ENCODE measurements at regions not wholly inside any gene's neighbourhood (a gene's known extent, or its start where the extent isn't known, plus 50 kb on each side); places are given as distances from the start of the nearest gene placed in this dataset.

DNA sequence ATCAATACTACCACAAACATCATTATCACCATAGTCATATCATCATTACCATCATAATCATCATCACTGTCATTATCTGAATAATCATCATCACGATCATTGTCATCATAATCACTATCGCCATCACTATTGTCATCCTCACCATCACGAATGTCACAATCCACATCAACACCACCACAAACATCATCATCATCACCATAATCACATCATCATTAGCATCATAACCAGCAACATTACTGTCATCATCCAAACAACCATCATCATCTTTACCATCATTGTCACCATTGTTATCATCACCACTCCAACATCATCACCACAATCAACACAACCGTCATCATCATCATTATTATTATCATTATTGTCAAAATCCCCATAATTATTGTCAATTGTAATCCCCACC lies 61.2 kb downstream of the MBD3L1 start:
- H3K36me3 ChIP-seq (ENCODE audit: insufficient read depth, low read length), result no peaks in the 10 kb centered on the region
- no peak overlapping the region for H3K9ac ChIP-seq (ENCODE audit: low read depth, low read length)
- H3K4me1 ChIP-seq (ENCODE audit: insufficient read depth, low read length), result no peaks in the 10 kb centered on the region
- H3K9me3 ChIP-seq (ENCODE audit: control insufficient read depth, insufficient read depth, low read length), result no peaks in the 10 kb centered on the region

DNA sequence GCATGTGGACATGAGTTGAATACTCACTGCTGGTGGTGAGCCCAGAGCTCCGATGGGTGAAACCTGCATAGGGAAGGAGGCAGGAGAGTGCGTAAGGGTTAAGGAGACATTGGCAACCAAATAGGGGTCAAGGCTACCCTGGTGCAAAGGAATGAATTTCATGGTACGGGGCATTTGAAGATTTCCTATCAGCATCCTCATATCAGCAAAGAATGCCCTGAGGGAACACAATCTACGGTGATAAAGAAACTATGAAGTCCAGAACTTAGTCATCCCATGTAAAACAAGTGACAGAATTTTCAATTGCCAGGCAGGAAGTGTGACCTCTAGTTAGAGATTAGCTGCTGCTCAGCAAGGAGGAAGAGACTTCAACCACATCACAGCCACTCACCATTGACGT lies 64.9 kb downstream of the MBD3L1 start:
- H3K9ac ChIP-seq (ENCODE audit: low read depth, low read length), result no peak overlapping the region
- H3K9me3 ChIP-seq (ENCODE audit: control insufficient read depth, insufficient read depth, low read length), result no peaks in the 10 kb centered on the region
- no peaks in the 10 kb centered on the region for H3K36me3 ChIP-seq (ENCODE audit: insufficient read depth, low read length)
- H3K4me1 ChIP-seq (ENCODE audit: insufficient read depth, low read length), result no peaks in the 10 kb centered on the region

DNA sequence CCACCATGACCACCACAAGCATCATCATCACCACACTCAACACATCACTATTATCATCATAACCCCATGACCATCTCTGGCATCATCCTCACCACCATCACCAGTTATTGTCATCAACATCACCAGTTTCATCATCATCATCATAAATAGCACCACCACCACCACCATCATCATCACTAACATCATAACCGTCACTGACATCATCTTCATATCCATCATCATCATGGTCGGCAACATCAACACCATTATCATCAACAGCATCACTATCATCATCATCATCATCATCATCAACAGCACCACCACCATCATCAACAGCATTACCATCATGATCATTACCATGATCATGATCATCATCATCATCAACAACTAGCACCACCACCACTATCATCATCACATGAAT lies 67.2 kb downstream of the MBD3L1 start:
- no peak overlapping the region for H3K9ac ChIP-seq (ENCODE audit: low read depth, low read length)
- H3K9me3 ChIP-seq (ENCODE audit: control insufficient read depth, insufficient read depth, low read length), result no peaks in the 10 kb centered on the region
- H3K36me3 ChIP-seq (ENCODE audit: insufficient read depth, low read length), result no peaks in the 10 kb centered on the region
- H3K4me1 ChIP-seq (ENCODE audit: insufficient read depth, low read length), result no peaks in the 10 kb centered on the region

DNA sequence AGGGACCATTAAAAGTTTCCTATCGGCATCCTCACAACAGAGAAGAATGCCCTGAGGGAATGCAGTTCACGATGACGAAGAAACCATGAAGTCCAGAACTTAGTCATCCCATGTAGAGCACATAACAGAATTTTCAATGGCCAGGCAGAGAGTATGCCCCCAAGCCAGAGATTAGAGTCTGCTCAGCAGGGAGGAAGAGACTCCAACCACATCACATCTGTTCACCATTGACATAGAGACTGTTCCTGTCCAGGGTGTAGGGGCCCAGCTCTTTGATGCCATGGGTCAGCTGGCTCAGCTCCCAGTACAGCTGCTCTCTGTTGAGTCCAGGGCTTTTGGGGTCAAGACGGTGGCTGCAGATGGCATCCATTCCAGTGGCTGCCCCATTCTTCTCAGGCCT lies 68.2 kb downstream of the MBD3L1 start:
- H3K36me3 ChIP-seq (ENCODE audit: insufficient read depth, low read length), result no peaks in the 10 kb centered on the region
- H3K9me3 ChIP-seq (ENCODE audit: control insufficient read depth, insufficient read depth, low read length), result no peaks in the 10 kb centered on the region
- H3K4me1 ChIP-seq (ENCODE audit: insufficient read depth, low read length), result no peaks in the 10 kb centered on the region
- no peak overlapping the region for H3K9ac ChIP-seq (ENCODE audit: low read depth, low read length)

DNA sequence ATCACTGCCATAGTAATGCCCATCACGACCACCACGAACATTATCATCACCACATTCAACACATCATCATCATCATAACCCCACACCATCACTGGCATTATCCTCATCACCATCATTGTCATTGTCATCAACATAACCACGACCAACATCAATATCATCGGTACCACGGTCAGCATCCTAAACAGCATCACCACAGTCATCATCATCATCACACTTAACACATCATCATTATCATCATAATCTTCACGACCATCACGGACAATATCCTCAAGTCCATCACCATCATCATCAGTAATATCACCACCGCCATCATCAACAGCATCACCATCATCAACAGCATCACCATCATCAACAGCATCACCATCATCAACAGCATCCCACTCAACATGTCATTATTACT lies 70.3 kb downstream of the MBD3L1 start:
- no peaks in the 10 kb centered on the region for H3K4me1 ChIP-seq (ENCODE audit: insufficient read depth, low read length)
- H3K9ac ChIP-seq (ENCODE audit: low read depth, low read length), result no peak overlapping the region
- no peaks in the 10 kb centered on the region for H3K36me3 ChIP-seq (ENCODE audit: insufficient read depth, low read length)
- no peaks in the 10 kb centered on the region for H3K9me3 ChIP-seq (ENCODE audit: control insufficient read depth, insufficient read depth, low read length)

DNA sequence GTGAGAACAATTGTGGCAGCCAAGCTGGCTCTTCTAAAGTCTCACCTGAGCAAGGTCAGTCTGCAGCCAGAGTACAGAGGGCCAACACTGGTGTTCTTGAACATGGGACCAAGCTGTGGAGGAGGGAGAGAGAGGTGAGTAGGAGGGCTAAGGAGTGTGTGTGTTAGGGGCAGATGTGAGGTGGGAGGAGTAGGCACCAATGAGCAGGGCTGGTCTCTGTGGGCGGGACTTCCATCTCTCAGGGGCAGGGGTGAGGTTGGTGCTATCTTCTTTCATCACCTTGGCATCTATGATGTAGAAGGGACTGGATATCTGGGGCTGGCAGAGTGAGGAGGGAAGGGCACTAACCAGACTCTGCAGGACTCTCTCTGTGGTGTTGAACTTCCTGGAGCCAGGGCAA lies 72.4 kb downstream of the MBD3L1 start:
- H3K4me1 ChIP-seq (ENCODE audit: insufficient read depth, low read length), result no peaks in the 10 kb centered on the region
- H3K9me3 ChIP-seq (ENCODE audit: control insufficient read depth, insufficient read depth, low read length), result no peaks in the 10 kb centered on the region

DNA sequence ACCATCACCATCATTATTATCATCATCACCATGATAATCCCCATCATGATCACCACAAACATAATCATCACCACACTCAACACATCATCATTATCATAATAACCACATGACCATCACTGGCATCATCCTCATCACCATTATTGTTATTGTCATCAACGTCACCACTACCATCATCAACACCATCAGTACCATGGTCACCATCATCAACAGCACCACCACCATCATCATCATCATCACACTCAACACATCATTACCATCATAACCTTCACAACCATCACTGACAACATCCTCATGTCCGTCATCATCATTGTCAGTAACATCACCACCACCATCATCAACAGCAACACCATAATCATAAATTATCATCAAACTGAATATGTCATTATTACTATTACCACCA lies 73.2 kb downstream of the MBD3L1 start:
- Histone ChIP-seq H3K9me3 (ENCODE audit: control insufficient read depth, insufficient read depth, low read length) (no peaks in the 10 kb centered on the region), H3K4me1 (ENCODE audit: insufficient read depth, low read length) (no peaks in the 10 kb centered on the region), H3K36me3 (ENCODE audit: insufficient read depth, low read length) (no peaks in the 10 kb centered on the region), H3K9ac (ENCODE audit: low read depth, low read length) (no peak overlapping the region)

More for the DNA sequence above, 72.4 kb downstream of the MBD3L1 start:
- Histone ChIP-seq H3K9ac (ENCODE audit: low read depth, low read length) (no peak overlapping the region), H3K36me3 (ENCODE audit: insufficient read depth, low read length) (no peaks in the 10 kb centered on the region)

DNA sequence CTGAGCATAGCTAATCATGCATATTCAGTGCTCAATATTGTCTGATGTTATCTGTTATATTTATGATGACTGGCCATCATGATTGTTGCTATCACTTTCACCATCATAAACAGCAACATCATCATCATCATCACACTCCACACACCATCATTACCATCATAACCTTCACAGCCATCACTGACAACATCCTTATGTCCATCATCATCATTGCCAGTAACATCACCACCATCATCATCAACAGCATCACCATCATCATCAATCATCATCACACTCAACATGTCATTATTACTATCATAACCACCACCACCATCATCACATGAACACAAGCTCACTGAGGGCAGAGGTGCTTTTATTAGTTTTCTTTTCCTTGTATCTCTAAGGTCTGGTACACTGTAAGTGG lies 75.9 kb downstream of the MBD3L1 start:
- Histone ChIP-seq H3K9ac (ENCODE audit: low read depth, low read length) (no peak overlapping the region), H3K4me1 (ENCODE audit: insufficient read depth, low read length) (no peaks in the 10 kb centered on the region), H3K9me3 (ENCODE audit: control insufficient read depth, insufficient read depth, low read length) (no peaks in the 10 kb centered on the region)

DNA sequence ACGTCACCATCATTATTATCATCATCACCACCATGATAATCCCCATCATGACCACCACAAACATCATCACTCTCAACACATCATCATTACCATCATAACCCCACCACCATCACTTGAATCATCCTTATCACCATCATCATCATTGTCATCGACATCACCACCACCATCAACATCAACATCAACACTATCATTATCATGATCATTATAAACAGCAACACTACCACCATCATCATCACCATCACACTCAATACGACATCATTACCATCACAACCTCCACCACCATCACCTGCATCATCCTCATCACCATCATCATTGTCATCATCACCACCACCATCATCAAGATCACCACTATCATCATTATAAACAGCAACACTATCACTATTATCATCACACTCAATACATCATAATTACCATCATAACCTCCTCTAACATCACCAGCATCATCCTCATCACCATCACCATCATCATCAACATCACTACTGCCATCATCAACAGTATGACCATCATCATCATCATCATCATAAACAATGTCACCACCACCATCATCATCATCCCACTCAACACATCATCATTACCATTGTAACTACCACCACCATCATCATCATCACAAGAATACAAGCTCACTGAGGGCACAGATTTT lies 78.7 kb downstream of the MBD3L1 start:
- Histone ChIP-seq H3K4me1 (ENCODE audit: insufficient read depth, low read length) (no peaks in the 10 kb centered on the region), H3K36me3 (ENCODE audit: insufficient read depth, low read length) (no peaks in the 10 kb centered on the region), H3K9ac (ENCODE audit: low read depth, low read length) (no peak overlapping the region), H3K9me3 (ENCODE audit: control insufficient read depth, insufficient read depth, low read length) (no peaks in the 10 kb centered on the region)

More for the DNA sequence above, 75.9 kb downstream of the MBD3L1 start:
- no peaks in the 10 kb centered on the region for H3K36me3 ChIP-seq (ENCODE audit: insufficient read depth, low read length)

DNA sequence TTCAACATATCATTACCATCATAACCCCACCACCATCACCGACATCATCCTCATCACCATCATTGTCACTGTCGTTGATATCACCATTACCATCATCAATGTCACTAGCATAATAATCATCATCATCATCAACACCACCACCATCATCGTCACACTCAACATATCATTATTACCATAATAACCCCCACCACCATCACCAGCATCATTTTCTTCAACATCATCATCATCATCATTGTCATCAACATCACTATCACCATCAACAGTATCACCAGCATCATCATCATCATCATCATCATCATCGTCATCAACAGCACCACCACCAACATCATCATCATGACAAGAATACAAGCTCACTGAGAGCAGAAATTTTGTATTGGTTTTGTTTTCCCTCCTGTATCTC lies 83.8 kb downstream of the MBD3L1 start:
- no peak overlapping the region for H3K9ac ChIP-seq (ENCODE audit: low read depth, low read length)
- no peaks in the 10 kb centered on the region for H3K9me3 ChIP-seq (ENCODE audit: control insufficient read depth, insufficient read depth, low read length)
- no peaks in the 10 kb centered on the region for H3K4me1 ChIP-seq (ENCODE audit: insufficient read depth, low read length)
- no peaks in the 10 kb centered on the region for H3K36me3 ChIP-seq (ENCODE audit: insufficient read depth, low read length)

DNA sequence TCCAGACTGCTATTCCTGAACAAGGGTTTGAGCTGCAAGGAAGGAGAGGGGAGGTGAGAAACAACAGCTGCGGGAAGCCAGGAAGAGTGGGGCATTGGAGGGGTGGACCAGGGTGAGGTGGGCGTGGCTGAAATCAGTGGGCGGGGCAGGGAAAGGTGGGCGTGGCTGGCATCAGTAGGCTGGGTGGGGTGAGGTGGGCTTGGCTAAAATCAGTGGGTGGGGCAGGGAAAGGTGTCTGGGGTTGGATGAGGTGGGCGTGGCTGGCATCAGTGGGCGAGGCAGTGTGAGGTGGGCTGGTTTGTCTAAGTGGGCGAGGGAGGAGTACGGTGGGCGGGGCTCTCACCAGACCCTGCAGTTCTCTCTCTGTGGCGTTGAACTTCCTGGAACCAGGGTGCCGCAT lies 87.6 kb downstream of the MUC16 start:
- Histone ChIP-seq H3K4me1 (ENCODE audit: insufficient read depth, low read length) (peaks cover 7% of the 10 kb centered on the region; the same call in 1 of the 2 replicates), H3K9ac (ENCODE audit: low read depth, low read length) (peak overlapping the region; percentile 37; the same call in 1 of the 2 replicates), H3K36me3 (ENCODE audit: insufficient read depth, low read length) (no peaks in the 10 kb centered on the region), H3K9me3 (ENCODE audit: control insufficient read depth, insufficient read depth, low read length) (no peaks in the 10 kb centered on the region)

DNA sequence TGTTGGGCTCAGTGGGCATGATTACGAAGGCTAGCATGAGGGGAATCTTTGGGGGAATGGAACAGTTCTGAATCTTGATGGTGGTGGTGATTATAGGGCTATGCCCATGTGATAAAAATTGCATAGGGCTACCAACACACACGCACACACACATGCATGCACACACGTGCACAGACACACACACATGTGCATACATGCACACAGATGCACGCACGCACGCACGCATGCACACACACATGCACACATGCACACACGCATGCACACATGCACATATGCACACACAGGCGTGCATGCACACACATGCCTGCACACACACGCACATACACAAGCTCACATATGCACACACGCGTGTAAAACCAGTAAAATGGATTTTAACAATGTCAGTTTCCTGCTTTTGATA lies 85.9 kb downstream of the MUC16 start:
- H3K9ac ChIP-seq (ENCODE audit: low read depth, low read length), result no peak overlapping the region
- H3K9me3 ChIP-seq (ENCODE audit: control insufficient read depth, insufficient read depth, low read length), result no peaks in the 10 kb centered on the region

DNA sequence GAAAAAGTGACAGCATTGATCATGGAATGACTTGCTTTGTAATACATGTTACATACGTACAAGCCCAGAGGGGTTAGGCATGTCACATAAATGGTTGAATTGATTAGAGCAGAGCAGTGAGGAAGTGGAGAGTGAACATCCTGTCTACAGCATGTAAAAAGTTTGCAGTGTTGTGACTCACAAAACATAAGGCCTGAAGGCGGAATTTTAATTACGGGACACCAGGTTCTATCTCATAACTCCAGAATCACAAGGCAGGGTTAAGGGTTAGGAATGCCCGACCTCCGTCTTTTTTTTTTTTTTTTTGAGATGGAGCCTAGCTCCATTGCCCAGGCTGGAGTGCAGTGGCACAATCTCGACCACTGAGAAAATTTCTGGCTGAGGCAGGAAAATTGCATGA lies 83.9 kb downstream of the MUC16 start:
- H3K4me1 ChIP-seq (ENCODE audit: insufficient read depth, low read length), result peaks cover 7% of the 10 kb centered on the region; the same call in 1 of the 2 replicates
- no peaks in the 10 kb centered on the region for H3K9me3 ChIP-seq (ENCODE audit: control insufficient read depth, insufficient read depth, low read length)
- H3K9ac ChIP-seq (ENCODE audit: low read depth, low read length), result no peak overlapping the region
- H3K36me3 ChIP-seq (ENCODE audit: insufficient read depth, low read length), result no peaks in the 10 kb centered on the region

More for the DNA sequence above, 85.9 kb downstream of the MUC16 start:
- Histone ChIP-seq H3K36me3 (ENCODE audit: insufficient read depth, low read length) (no peaks in the 10 kb centered on the region), H3K4me1 (ENCODE audit: insufficient read depth, low read length) (peaks cover 7% of the 10 kb centered on the region; the same call in 1 of the 2 replicates)

DNA sequence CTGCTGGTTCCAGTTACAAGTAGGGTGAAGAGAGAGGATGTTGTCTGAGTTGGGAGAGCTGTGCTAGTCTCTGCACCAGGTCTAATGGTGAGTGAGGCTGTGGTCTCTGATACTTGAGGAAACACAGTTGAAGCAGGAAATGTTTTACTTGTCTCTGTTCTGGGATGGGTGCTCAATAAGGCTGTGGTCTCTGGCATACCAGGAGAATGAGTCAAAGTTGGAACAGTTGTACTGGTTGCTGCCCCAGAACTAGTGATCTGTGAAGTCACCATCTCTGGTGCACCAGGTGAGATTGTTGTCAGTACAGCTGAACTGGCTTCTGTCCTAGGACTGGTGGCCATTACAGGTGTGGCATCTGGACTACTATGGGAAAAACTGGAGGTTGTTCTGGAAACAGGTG lies 74.7 kb downstream of the MUC16 start:
- no peaks in the 10 kb centered on the region for H3K9me3 ChIP-seq (ENCODE audit: control insufficient read depth, insufficient read depth, low read length)
- H3K9ac ChIP-seq (ENCODE audit: low read depth, low read length), result no peak overlapping the region

DNA sequence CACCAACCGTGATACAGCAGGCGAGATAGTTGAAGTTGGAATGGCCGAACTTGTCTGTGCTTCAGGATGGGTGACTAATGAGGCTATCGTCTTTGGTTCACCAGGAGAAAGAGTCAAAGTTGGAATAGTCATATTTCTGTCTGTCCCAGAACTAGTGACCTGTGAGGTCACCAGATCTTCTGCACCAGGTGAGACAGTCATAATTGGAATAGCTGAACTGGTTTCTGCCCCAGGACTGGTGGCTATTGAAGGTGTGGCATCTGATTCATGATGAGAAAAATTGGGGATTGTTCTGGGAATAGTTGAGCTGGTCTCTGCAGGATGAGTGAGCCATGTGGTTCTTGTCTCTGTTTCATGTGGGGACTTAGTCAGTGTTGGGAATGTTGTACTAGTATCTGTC lies 71.6 kb downstream of the MUC16 start:
- no peaks in the 10 kb centered on the region for H3K9me3 ChIP-seq (ENCODE audit: control insufficient read depth, insufficient read depth, low read length)
- H3K9ac ChIP-seq (ENCODE audit: low read depth, low read length), result no peak overlapping the region
- no peaks in the 10 kb centered on the region for H3K36me3 ChIP-seq (ENCODE audit: insufficient read depth, low read length)

More for the DNA sequence above, 74.7 kb downstream of the MUC16 start:
- H3K36me3 ChIP-seq (ENCODE audit: insufficient read depth, low read length), result no peaks in the 10 kb centered on the region
- no peaks in the 10 kb centered on the region for H3K4me1 ChIP-seq (ENCODE audit: insufficient read depth, low read length)

More for the DNA sequence above, 71.6 kb downstream of the MUC16 start:
- H3K4me1 ChIP-seq (ENCODE audit: insufficient read depth, low read length), result no peaks in the 10 kb centered on the region
